SK-N-SH treated with all-trans-retinoic acid at 6 μM for 48 hours (cell line): ENCODE measurements at regions not wholly inside any gene's neighbourhood (a gene's known extent, or its start where the extent isn't known, plus 50 kb on each side); places are given as distances from the start of the nearest gene placed in this dataset.

Source experiments
- ARNTL ChIP-seq: fragments of 450-650 bp; formaldehyde crosslinking; IDR thresholded peaks from 2 replicates; pipeline ENCODE4 v1.5.0; 2020; ENCODE audit warnings: low read depth, mild to moderate bottlenecking, moderate library complexity, borderline replicate concordance
- OSR1 ChIP-seq: fragments of 250-450 bp; sonication (Bioruptor Pico); IDR thresholded peaks from 2 replicates; pipeline ENCODE4 v1.8.0; 2022; ENCODE audit warnings: moderate library complexity, mild to moderate bottlenecking, inconsistent platforms
- PPARA ChIP-seq: fragments of 250-450 bp; sonication (Bioruptor Pico); IDR thresholded peaks from 2 replicates; pipeline ENCODE4 v1.5.0; 2020; ENCODE audit warnings: mild to moderate bottlenecking, borderline replicate concordance
- RARB ChIP-seq: fragments of 250-450 bp; sonication (Bioruptor Pico); IDR thresholded peaks from 2 replicates; pipeline ENCODE4 v1.8.0; 2021; ENCODE audit warnings: mild to moderate bottlenecking, moderate library complexity
- TOX ChIP-seq: fragments of 250-450 bp; sonication (Bioruptor Pico); IDR thresholded peaks from 2 replicates; pipeline ENCODE4 v1.8.0; 2021; ENCODE audit warnings: mild to moderate bottlenecking, moderate library complexity, borderline replicate concordance
- ZFP3 ChIP-seq: fragments of 250-450 bp; sonication (Bioruptor Pico); IDR thresholded peaks from 2 replicates; pipeline ENCODE4 v1.5.0; 2020; ENCODE audit warnings: mild to moderate bottlenecking, moderate library complexity
- ZFP30 ChIP-seq: fragments of 450-650 bp; formaldehyde crosslinking; IDR thresholded peaks from 2 replicates; pipeline ENCODE4 v1.5.0; 2022; ENCODE audit warnings: mild to moderate bottlenecking, moderate library complexity
- TF ChIP-seq, protein P1 (sequence below): fragments of 250-450 bp; sonication (Bioruptor Pico); IDR thresholded peaks from 2 replicates; pipeline ENCODE4 v1.8.0; 2020; ENCODE audit warnings: mild to moderate bottlenecking, moderate library complexity, borderline replicate concordance

DNA sequence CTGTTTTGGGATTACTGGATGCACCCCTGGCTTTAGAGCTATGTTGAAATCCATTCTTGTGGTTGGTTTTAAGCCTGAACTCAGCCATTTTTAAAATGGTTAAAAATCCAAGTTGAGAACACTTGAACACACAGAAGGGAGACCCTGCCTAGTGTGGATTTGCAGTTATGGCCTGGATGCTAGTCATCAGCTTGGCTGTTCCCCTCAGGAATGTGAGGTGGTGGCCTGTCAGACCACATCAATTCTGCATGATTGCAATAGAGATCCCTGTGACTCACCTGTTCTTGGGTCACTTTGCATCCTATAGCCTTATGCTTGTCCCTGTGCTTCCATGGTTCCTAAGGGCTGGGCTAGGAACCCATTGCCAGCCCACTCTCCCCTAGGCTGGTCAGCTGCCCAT, 454.1 kb downstream of the ATP23 start:
- TF ChIP-seq RARB = no peak
- TF ChIP-seq PPARA = no peak
- TF ChIP-seq ZFP3 (CRISPR knock-in tag) = no peak
- TF ChIP-seq, protein P1, sequence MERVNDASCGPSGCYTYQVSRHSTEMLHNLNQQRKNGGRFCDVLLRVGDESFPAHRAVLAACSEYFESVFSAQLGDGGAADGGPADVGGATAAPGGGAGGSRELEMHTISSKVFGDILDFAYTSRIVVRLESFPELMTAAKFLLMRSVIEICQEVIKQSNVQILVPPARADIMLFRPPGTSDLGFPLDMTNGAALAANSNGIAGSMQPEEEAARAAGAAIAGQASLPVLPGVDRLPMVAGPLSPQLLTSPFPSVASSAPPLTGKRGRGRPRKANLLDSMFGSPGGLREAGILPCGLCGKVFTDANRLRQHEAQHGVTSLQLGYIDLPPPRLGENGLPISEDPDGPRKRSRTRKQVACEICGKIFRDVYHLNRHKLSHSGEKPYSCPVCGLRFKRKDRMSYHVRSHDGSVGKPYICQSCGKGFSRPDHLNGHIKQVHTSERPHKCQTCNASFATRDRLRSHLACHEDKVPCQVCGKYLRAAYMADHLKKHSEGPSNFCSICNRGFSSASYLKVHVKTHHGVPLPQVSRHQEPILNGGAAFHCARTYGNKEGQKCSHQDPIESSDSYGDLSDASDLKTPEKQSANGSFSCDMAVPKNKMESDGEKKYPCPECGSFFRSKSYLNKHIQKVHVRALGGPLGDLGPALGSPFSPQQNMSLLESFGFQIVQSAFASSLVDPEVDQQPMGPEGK (CRISPR knock-in tag) = no peak
- no peak for TF ChIP-seq TOX
- no peak for TF ChIP-seq OSR1 (CRISPR knock-in tag)
- TF ChIP-seq ZFP30 (CRISPR knock-in tag) = no peak
- no peak for TF ChIP-seq ARNTL
